GM12878 (cell line): ENCODE measurements at regions not wholly inside any gene's neighbourhood (a gene's known extent, or its start where the extent isn't known, plus 50 kb on each side); places are given as distances from the start of the nearest gene placed in this dataset.

Experiments used
- ATAC-seq: fragments of 200-7000 bp; cut with Tn5 transposase; 3 replicates; pipeline ENCODE4 v1.9.1; 2020; ENCODE audit warnings: mild to moderate bottlenecking, moderate library complexity
- BruUV-seq: library from RNA; stranded (reverse); fragments of 400-500 nt; replicated peaks from 2 replicates; lab custom pipeline; 2021; lab: Mats Ljungman, UMichigan
- CTCF ChIA-PET: fragments of 300-600 bp; sonication (Branson Sonifier 250); formaldehyde crosslinking; extraction: SDS; loops from one replicate; lab custom pipeline; 2021; ENCODE audit warnings: inconsistent platforms; lab: Yijun Ruan, JAX
- POLR2A ChIA-PET: fragments of 350-600 bp; formaldehyde crosslinking; extraction: SDS; loops from one replicate; lab custom pipeline; 2021; ENCODE audit warnings: inconsistent platforms; lab: Charles Lee
- RAD21 ChIA-PET: fragments of 300-600 bp; sonication (Branson Sonifier 250); formaldehyde crosslinking; loops from one replicate; lab custom pipeline; 2023; ENCODE audit warnings: antibody characterized with exemption; ENCODE audit not compliant: unreplicated experiment; lab: Charles Lee
- SMC1A ChIA-PET: fragments of 300-600 bp; sonication (Branson Sonifier 250); formaldehyde crosslinking; loops from one replicate; lab custom pipeline; 2023; ENCODE audit not compliant: unreplicated experiment, uncharacterized antibody; lab: Charles Lee
- DNase-seq: peaks from one replicate; pipeline ENCODE4 v3.0.0-alpha.2; 2011; ENCODE audit warnings: low read depth, low spot score
- FAIRE-seq: peaks from 3 replicates; lab custom pipeline; 2011; peaks lifted over from hg19 to GRCh38; lab: Jason Lieb, UNC
- H2AFZ ChIP-seq: 2 replicates; pipeline ENCODE4 v1.6.0; 2011; ENCODE audit warnings: low read depth, low read length, control low read depth; ENCODE audit not compliant: control insufficient read depth
- H3K27ac ChIP-seq: 2 replicates; pipeline ENCODE4 v1.5.1; 2011; ENCODE audit warnings: control low read depth; ENCODE audit not compliant: control insufficient read depth, insufficient read depth
- H3K27me3 ChIP-seq, 2 experiments: replicated peaks in 1 of 2; 2 replicates each; pipeline versions ENCODE4 v1.6.0 to v1.6.1; 2011; ENCODE audit warnings: low read length in 1 of 2; ENCODE audit not compliant: control insufficient read depth in 2 of 2, insufficient read depth in 2 of 2
- H3K36me3 ChIP-seq, 2 experiments: 2 replicates each; pipeline ENCODE4 v1.5.1; 2011; ENCODE audit warnings: low read length in 1 of 2; ENCODE audit not compliant: control insufficient read depth in 2 of 2, insufficient read depth in 2 of 2
- H3K4me1 ChIP-seq: 2 replicates; pipeline ENCODE4 v1.6.1; 2011; ENCODE audit warnings: mild to moderate bottlenecking, low read length, moderate library complexity, mixed read lengths; ENCODE audit not compliant: control insufficient read depth, insufficient read depth
- H3K4me2 ChIP-seq: 2 replicates; pipeline ENCODE4 v1.6.0; 2011; ENCODE audit warnings: control low read depth; ENCODE audit not compliant: control insufficient read depth, insufficient read depth
- H3K4me3 ChIP-seq: fragments of 200-600 bp; sonication (generic); 2 replicates; pipeline ENCODE4 v1.5.1; 2016
- H3K79me2 ChIP-seq: 2 replicates; pipeline ENCODE4 v1.6.0; 2011; ENCODE audit warnings: low read length; ENCODE audit not compliant: control insufficient read depth, insufficient read depth
- H3K9ac ChIP-seq: 2 replicates; pipeline ENCODE4 v1.8.0; 2011; ENCODE audit warnings: low read length, control low read depth, mixed read lengths; ENCODE audit not compliant: control insufficient read depth, insufficient read depth
- H3K9me3 ChIP-seq: replicated peaks from 3 replicates; pipeline ENCODE4 v1.5.1; 2011; ENCODE audit warnings: mild to moderate bottlenecking, low read length; ENCODE audit not compliant: control insufficient read depth, insufficient read depth
- H4K20me1 ChIP-seq: 2 replicates; pipeline ENCODE4 v1.6.0; 2011; ENCODE audit not compliant: control insufficient read depth, insufficient read depth
- ATF2 ChIP-seq: IDR thresholded peaks from 2 replicates; pipeline ENCODE4 v1.6.1; 2012; ENCODE audit warnings: low read length, inconsistent platforms
- CTCF ChIP-seq, 3 experiments: IDR thresholded peaks in 2 of 3; conservative IDR thresholded peaks in 1 of 3; 2 replicates each; pipeline ENCODE4 v1.5.1; 2011; ENCODE audit warnings: low read depth in 3 of 3, low read length in 3 of 3, mild to moderate bottlenecking in 3 of 3, control low read depth in 2 of 3, moderate library complexity in 2 of 3, inconsistent platforms in 1 of 3, mixed read lengths in 1 of 3; ENCODE audit not compliant: control insufficient read depth in 2 of 3, insufficient read depth in 1 of 3; ENCODE audit errors: extremely low read depth in 1 of 3
- EED ChIP-seq: sonication (generic); IDR thresholded peaks from 2 replicates; pipeline ENCODE4 v1.6.1; 2016; ENCODE audit warnings: antibody characterized with exemption, low read depth
- IRF5 ChIP-seq: fragments of 450-650 bp; IDR thresholded peaks from 2 replicates; pipeline ENCODE4 v1.6.1; 2017; ENCODE audit warnings: borderline replicate concordance
- JUND ChIP-seq: IDR thresholded peaks from 2 replicates; pipeline ENCODE4 v1.6.1; 2012; ENCODE audit warnings: low read depth, mild to moderate bottlenecking, low read length, improper control_type of control experiment, moderate library complexity
- MTA2 ChIP-seq: fragments of 450-650 bp; IDR thresholded peaks from 2 replicates; pipeline ENCODE4 v1.6.1; 2016; ENCODE audit warnings: low read depth, mild to moderate bottlenecking, moderate library complexity
- NBN ChIP-seq: fragments of 450-650 bp; IDR thresholded peaks from 2 replicates; pipeline ENCODE4 v1.6.1; 2016
- NFYB ChIP-seq: IDR thresholded peaks from 2 replicates; pipeline ENCODE4 v1.6.1; 2011; ENCODE audit warnings: low read depth, mild to moderate bottlenecking, low read length, improper control_type of control experiment, moderate library complexity; ENCODE audit not compliant: insufficient read depth
- POLR2AphosphoS2 ChIP-seq: IDR thresholded peaks from 2 replicates; pipeline ENCODE4 v1.6.1; 2011; ENCODE audit warnings: low read depth, mild to moderate bottlenecking, low read length, improper control_type of control experiment, moderate library complexity
- SREBF2 ChIP-seq: IDR thresholded peaks from 2 replicates; pipeline ENCODE4 v1.6.1; 2012; ENCODE audit warnings: mild to moderate bottlenecking, low read length
- SRF ChIP-seq, 2 experiments: IDR thresholded peaks; 2 replicates each; pipeline ENCODE4 v1.6.1; 2011; ENCODE audit warnings: low read depth in 2 of 2, low read length in 2 of 2, mild to moderate bottlenecking in 1 of 2, moderate library complexity in 1 of 2
- YY1 ChIP-seq: IDR thresholded peaks from 2 replicates; pipeline ENCODE4 v1.6.1; 2011; ENCODE audit warnings: low read depth, mild to moderate bottlenecking, low read length
- ZBTB33 ChIP-seq: fragments of 450-650 bp; IDR thresholded peaks from 2 replicates; pipeline ENCODE4 v1.6.1; 2017; ENCODE audit warnings: mild to moderate bottlenecking
- ZBTB40 ChIP-seq: fragments of 450-650 bp; IDR thresholded peaks from 2 replicates; pipeline ENCODE4 v1.6.1; 2016; ENCODE audit warnings: mild to moderate bottlenecking, moderate library complexity, borderline replicate concordance
- WGBS: methylation state at CpG from one replicate; pipeline ENCODE4 v1.1.6; 2016; ENCODE audit warnings: low lambda C conversion rate; ENCODE audit not compliant: insufficient replicate concordance, insufficient coverage; ENCODE audit errors: missing lambda C conversion rate; 5-methylcytosine and 5-hydroxymethylcytosine counted together
- in situ Hi-C: fragments of 300-500 bp; cut with MboI; formaldehyde crosslinking; loops from 9 replicates; pipeline ENCODE4 v1.14.3; 2018; ENCODE audit warnings: mixed read lengths
- intact Hi-C: fragments of 100-400 bp; cut with micrococcal nuclease; formaldehyde crosslinking; loops from one replicate; pipeline ENCODE4 v1.14.2; 2022; ENCODE audit not compliant: unreplicated experiment

- Histone ChIP-seq H3K27me3 (no peaks in the 10 kb centered on the region), H3K9ac (no peak overlapping the region), H4K20me1 (no peaks in the 10 kb centered on the region), H3K4me3 (no peak overlapping the region), H3K9me3 (no peaks in the 10 kb centered on the region), H3K36me3 (no peaks in the 10 kb centered on the region), H2AFZ (no peak overlapping the region), H3K4me1 (no peaks in the 10 kb centered on the region)
- CTCF ChIA-PET, result no interaction called here
- ATAC-seq (no peak), DNase-seq (no peak), FAIRE-seq (no peak)
- no TSS peak for BruUV-seq
- POLR2A ChIA-PET, result no interaction called here
- in situ Hi-C loops, result no loop called here
- intact Hi-C loops, result no loop called here
- SMC1A ChIA-PET, result no interaction called here
- RAD21 ChIA-PET, result no interaction called here
- TF ChIP-seq EED (no peak), NFYB (no peak), ATF2 (no peak), SREBF2 (no peak), SRF (IDR thresholded peaks at IDR 0.05; ENCODE audit: low read depth in 2 of 2, low read length in 2 of 2) (no peak), NBN (no peak), ZBTB33 (no peak), ZBTB40 (no peak), JUND (no peak), YY1 (no peak), IRF5 (no peak), POLR2AphosphoS2 (no peak), CTCF (IDR thresholded peaks at IDR 0.05 in 2 of 3, conservative IDR thresholded peaks at IDR 0.05 in 1 of 3; ENCODE audit: control insufficient read depth in 2 of 3, extremely low read depth in 1 of 3, insufficient read depth in 1 of 3, low read depth in 3 of 3, low read length in 3 of 3) (no peak), MTA2 (no peak)
- TF ChIP-seq, all 136 proteins: peak for 0
- Histone ChIP-seq H3K79me2 (no peaks in the 10 kb centered on the region), H3K4me2 (no peak overlapping the region), H3K27ac (no peak overlapping the region)
- 0% methylated on average over 1 of the region's 1 CpG for WGBS
Observed at GRCh38 chr5:121640298-121640697, 211.4 kb upstream of the FTMT start.
